ENCODE measurements at regions not wholly inside any gene's neighbourhood (a gene's known extent, or its start where the extent isn't known, plus 50 kb on each side); places are given as distances from the start of the nearest gene placed in this dataset.

GRCh38 chr5:39616131-39616530 is 191.4 kb upstream of the DAB2 start:
- TF ChIP-seq BHLHE40 (IDR thresholded peaks at IDR 0.05; ENCODE audit: borderline replicate concordance) (no peak), ELF4 (IDR thresholded peaks at IDR 0.05) (no peak), NFRKB (IDR thresholded peaks at IDR 0.05) (no peak), FOXM1 (IDR thresholded peaks at IDR 0.05; ENCODE audit: borderline replicate concordance) (no peak), SUZ12 (IDR thresholded peaks at IDR 0.05) (no peak)
